GM12892 (cell line): ENCODE measurements at regions not wholly inside any gene's neighbourhood (a gene's known extent, or its start where the extent isn't known, plus 50 kb on each side); places are given as distances from the start of the nearest gene placed in this dataset.

Source experiments
- POLR2A ChIP-seq: IDR thresholded peaks from 2 replicates; pipeline ENCODE4 v1.6.1; 2011; ENCODE audit warnings: low read depth, low read length, control low read depth
- POLR2AphosphoS5 ChIP-seq: IDR thresholded peaks from 2 replicates; pipeline ENCODE4 v1.6.1; 2011; ENCODE audit warnings: low read depth, low read length, control low read depth
- TAF1 ChIP-seq: IDR thresholded peaks from 2 replicates; pipeline ENCODE4 v1.6.1; 2011; ENCODE audit warnings: low read depth, mild to moderate bottlenecking, control low read depth, low read length, borderline replicate concordance

DNA sequence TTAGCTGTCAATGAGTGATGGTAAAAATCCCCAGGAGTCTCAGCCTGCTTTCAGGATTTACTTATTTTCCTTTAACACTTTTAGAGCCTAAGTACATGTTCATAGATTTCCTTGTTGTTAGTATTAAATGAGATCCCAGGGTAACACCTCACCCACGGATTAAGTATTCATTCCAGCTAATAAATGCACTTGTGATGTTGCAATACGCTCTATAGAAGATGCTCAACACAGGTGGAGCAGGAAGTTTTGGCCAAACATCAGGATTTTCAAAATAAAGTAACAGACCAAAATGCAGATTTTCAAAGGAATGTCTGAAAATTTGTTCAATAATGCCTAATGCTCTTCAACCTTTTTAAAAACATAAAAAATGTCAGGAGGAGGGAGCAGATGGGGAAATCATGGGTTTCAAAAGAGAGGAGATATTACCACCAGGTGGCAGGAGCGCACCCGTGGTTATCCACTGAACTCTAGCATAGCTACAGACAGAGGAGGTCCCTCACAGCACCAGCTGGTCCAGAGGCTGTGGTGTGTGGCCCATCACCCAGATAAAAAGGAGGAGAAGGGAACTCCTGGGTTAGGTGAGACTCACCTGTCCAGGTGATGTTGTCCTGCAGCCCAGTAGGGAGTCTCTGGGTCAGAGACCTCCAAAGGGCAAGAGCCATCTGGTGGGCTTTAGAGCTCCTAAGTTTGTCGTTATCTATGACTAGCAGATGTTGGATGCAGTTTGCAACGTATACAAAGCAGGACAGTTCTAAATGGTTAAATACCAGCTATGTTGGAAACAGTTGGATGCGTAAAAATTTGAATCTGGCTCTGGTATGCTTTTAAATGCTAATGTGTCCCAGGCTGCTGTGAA, 1158.4 kb upstream of the TMEM132C start:
- TF ChIP-seq TAF1, result no peak
- no peak for TF ChIP-seq POLR2A
- no peak for TF ChIP-seq POLR2AphosphoS5
